HepG2 (cell line): ENCODE measurements at regions not wholly inside any gene's neighbourhood (a gene's known extent, or its start where the extent isn't known, plus 50 kb on each side); places are given as distances from the start of the nearest gene placed in this dataset.

Experiments used
- ADNP ChIP-seq: sonication (generic); formaldehyde crosslinking; IDR thresholded peaks from 2 replicates; pipeline ENCODE4 v1.4.0; 2020; ENCODE audit warnings: missing genetic modification reagents
- ASH2L ChIP-seq: fragments of 300-600, 200-600 bp; sonication (generic); IDR thresholded peaks from 2 replicates; pipeline ENCODE4 v1.7.0; 2017; ENCODE audit warnings: low read depth, mild to moderate bottlenecking, moderate library complexity, mixed read lengths, low read length; ENCODE audit not compliant: insufficient read length
- ATF1 ChIP-seq: IDR thresholded peaks from 2 replicates; pipeline ENCODE4 v1.6.1; 2016; ENCODE audit warnings: mild to moderate bottlenecking, control low read depth
- CREB1 ChIP-seq, 2 experiments: fragments of 450-650 bp in 1 of 2; IDR thresholded peaks; 2 replicates each; pipeline ENCODE4 v1.6.1; 2016 to 2017; ENCODE audit warnings: control low read depth in 1 of 2, mild to moderate bottlenecking in 1 of 2, missing compliant biosample characterization in 1 of 2, missing genetic modification characterization in 1 of 2
- EED ChIP-seq: sonication (generic); formaldehyde crosslinking; IDR thresholded peaks from 2 replicates; pipeline ENCODE4 v1.5.0; 2020; ENCODE audit warnings: mild to moderate bottlenecking, missing genetic modification reagents
- ELF1 ChIP-seq: sonication (generic); formaldehyde crosslinking; IDR thresholded peaks from 2 replicates; pipeline ENCODE4 v1.4.0; 2020; ENCODE audit warnings: missing genetic modification reagents
- GATA4 ChIP-seq: sonication (generic); IDR thresholded peaks from 2 replicates; pipeline ENCODE4 v1.6.1; 2016; ENCODE audit warnings: antibody characterized with exemption, low read depth, borderline replicate concordance
- HOXD1 ChIP-seq: sonication (generic); formaldehyde crosslinking; IDR thresholded peaks from 2 replicates; pipeline ENCODE4 v1.5.0; 2020; ENCODE audit warnings: missing genetic modification reagents
- NFATC3 ChIP-seq: sonication (generic); formaldehyde crosslinking; IDR thresholded peaks from 2 replicates; pipeline ENCODE4 v1.5.1; 2020; ENCODE audit warnings: mild to moderate bottlenecking, missing genetic modification reagents
- NPAS2 ChIP-seq: sonication (generic); formaldehyde crosslinking; IDR thresholded peaks from 2 replicates; pipeline ENCODE4 v1.8.0; 2022; ENCODE audit warnings: mild to moderate bottlenecking, missing genetic modification reagents, borderline replicate concordance
- RFXANK ChIP-seq: IDR thresholded peaks from 2 replicates; pipeline ENCODE4 v1.6.1; 2016
- SMARCE1 ChIP-seq: fragments of 450-650 bp; IDR thresholded peaks from 2 replicates; pipeline ENCODE4 v1.6.1; 2017; ENCODE audit warnings: borderline replicate concordance
- SP140L ChIP-seq: sonication (generic); formaldehyde crosslinking; IDR thresholded peaks from 2 replicates; pipeline ENCODE4 v1.4.0; 2020; ENCODE audit warnings: missing genetic modification reagents, borderline replicate concordance
- STAG1 ChIP-seq: sonication (generic); formaldehyde crosslinking; IDR thresholded peaks from 2 replicates; pipeline ENCODE4 v1.4.0; 2020; ENCODE audit warnings: missing genetic modification reagents
- TP53 ChIP-seq: sonication (generic); formaldehyde crosslinking; conservative IDR thresholded peaks from 2 replicates; pipeline ENCODE4 v1.4.0; 2020; ENCODE audit warnings: missing genetic modification reagents
- ZFY ChIP-seq: sonication (generic); formaldehyde crosslinking; IDR thresholded peaks from 2 replicates; pipeline ENCODE4 v1.4.0; 2020; ENCODE audit warnings: missing genetic modification reagents
- ZFYVE20 ChIP-seq: sonication (generic); formaldehyde crosslinking; IDR thresholded peaks from 2 replicates; pipeline ENCODE4 v1.8.0; 2023; ENCODE audit warnings: low read depth, mild to moderate bottlenecking, moderate library complexity, missing genetic modification reagents, borderline replicate concordance
- ZNF264 ChIP-seq: sonication (generic); formaldehyde crosslinking; IDR thresholded peaks from 2 replicates; pipeline ENCODE4 v1.4.0; 2020; ENCODE audit warnings: missing genetic modification reagents
- ZNF317 ChIP-seq: sonication (generic); formaldehyde crosslinking; IDR thresholded peaks from 2 replicates; pipeline ENCODE4 v1.5.0; 2020; ENCODE audit warnings: mild to moderate bottlenecking, missing genetic modification reagents
- ZNF510 ChIP-seq: sonication (generic); formaldehyde crosslinking; IDR thresholded peaks from 2 replicates; pipeline ENCODE4 v1.4.0; 2020; ENCODE audit warnings: low read depth, mild to moderate bottlenecking, missing genetic modification reagents
- ZNF883 ChIP-seq: sonication (generic); formaldehyde crosslinking; IDR thresholded peaks from 2 replicates; pipeline ENCODE4 v1.5.1; 2020; ENCODE audit warnings: mild to moderate bottlenecking, missing genetic modification reagents; ENCODE audit errors: not compliant biosample characterization
- TF ChIP-seq, protein P1 (sequence below): sonication (generic); formaldehyde crosslinking; conservative IDR thresholded peaks from 2 replicates; pipeline ENCODE4 v1.4.0; 2020; ENCODE audit warnings: missing genetic modification reagents
- TF ChIP-seq, protein P2 (sequence below): sonication (generic); formaldehyde crosslinking; IDR thresholded peaks from 2 replicates; pipeline ENCODE4 v1.5.1; 2020; ENCODE audit warnings: mild to moderate bottlenecking, missing genetic modification reagents, borderline replicate concordance
- TF ChIP-seq, protein P3 (sequence below): sonication (generic); formaldehyde crosslinking; IDR thresholded peaks from 2 replicates; pipeline ENCODE4 v1.8.1; 2022; ENCODE audit warnings: low read depth, mild to moderate bottlenecking, missing genetic modification reagents
- TF ChIP-seq, protein P4 (sequence below): sonication (generic); formaldehyde crosslinking; IDR thresholded peaks from 2 replicates; pipeline ENCODE4 v1.4.0; 2020; ENCODE audit warnings: missing genetic modification reagents; ENCODE audit errors: not compliant biosample characterization

GRCh38 chr13:89899302-89900103, 1448.0 kb upstream of the MIR17HG start (continued):
- TF ChIP-seq, protein P1, sequence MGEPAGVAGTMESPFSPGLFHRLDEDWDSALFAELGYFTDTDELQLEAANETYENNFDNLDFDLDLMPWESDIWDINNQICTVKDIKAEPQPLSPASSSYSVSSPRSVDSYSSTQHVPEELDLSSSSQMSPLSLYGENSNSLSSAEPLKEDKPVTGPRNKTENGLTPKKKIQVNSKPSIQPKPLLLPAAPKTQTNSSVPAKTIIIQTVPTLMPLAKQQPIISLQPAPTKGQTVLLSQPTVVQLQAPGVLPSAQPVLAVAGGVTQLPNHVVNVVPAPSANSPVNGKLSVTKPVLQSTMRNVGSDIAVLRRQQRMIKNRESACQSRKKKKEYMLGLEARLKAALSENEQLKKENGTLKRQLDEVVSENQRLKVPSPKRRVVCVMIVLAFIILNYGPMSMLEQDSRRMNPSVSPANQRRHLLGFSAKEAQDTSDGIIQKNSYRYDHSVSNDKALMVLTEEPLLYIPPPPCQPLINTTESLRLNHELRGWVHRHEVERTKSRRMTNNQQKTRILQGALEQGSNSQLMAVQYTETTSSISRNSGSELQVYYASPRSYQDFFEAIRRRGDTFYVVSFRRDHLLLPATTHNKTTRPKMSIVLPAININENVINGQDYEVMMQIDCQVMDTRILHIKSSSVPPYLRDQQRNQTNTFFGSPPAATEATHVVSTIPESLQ (CRISPR knock-in tag), result no peak
- TF ChIP-seq ZNF883 (CRISPR knock-in tag) (no peak), NPAS2 (CRISPR knock-in tag) (no peak), ADNP (CRISPR knock-in tag) (no peak), ASH2L (peak; percentile 97), ATF1 (CRISPR knock-in tag) (no peak), SP140L (CRISPR knock-in tag) (no peak), STAG1 (no peak), GATA4 (no peak), SMARCE1 (no peak), ZFY (CRISPR knock-in tag) (no peak), CREB1 (IDR thresholded peaks at IDR 0.05) (no peak), CREB1 (CRISPR knock-in tag; IDR thresholded peaks at IDR 0.05) (peak; percentile 30; the same call in 1 of the 2 replicates), ELF1 (CRISPR knock-in tag) (no peak), EED (no peak), ZNF264 (CRISPR knock-in tag) (no peak), HOXD1 (CRISPR knock-in tag) (no peak), ZNF510 (CRISPR knock-in tag) (no peak), ZNF317 (CRISPR knock-in tag) (no peak), NFATC3 (CRISPR knock-in tag) (no peak), RFXANK (no peak), TP53 (no peak), ZFYVE20 (no peak)
- TF ChIP-seq, protein P2, sequence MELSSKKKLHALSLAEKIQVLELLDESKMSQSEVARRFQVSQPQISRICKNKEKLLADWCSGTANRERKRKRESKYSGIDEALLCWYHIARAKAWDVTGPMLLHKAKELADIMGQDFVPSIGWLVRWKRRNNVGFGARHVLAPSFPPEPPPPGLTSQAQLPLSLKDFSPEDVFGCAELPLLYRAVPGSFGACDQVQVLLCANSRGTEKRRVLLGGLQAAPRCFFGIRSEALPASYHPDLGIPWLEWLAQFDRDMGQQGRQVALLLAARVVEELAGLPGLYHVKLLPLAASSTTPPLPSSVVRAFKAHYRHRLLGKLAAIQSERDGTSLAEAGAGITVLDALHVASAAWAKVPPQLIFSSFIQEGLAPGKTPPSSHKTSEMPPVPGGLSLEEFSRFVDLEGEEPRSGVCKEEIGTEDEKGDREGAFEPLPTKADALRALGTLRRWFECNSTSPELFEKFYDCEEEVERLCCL, result no peak
- TF ChIP-seq, protein P3, sequence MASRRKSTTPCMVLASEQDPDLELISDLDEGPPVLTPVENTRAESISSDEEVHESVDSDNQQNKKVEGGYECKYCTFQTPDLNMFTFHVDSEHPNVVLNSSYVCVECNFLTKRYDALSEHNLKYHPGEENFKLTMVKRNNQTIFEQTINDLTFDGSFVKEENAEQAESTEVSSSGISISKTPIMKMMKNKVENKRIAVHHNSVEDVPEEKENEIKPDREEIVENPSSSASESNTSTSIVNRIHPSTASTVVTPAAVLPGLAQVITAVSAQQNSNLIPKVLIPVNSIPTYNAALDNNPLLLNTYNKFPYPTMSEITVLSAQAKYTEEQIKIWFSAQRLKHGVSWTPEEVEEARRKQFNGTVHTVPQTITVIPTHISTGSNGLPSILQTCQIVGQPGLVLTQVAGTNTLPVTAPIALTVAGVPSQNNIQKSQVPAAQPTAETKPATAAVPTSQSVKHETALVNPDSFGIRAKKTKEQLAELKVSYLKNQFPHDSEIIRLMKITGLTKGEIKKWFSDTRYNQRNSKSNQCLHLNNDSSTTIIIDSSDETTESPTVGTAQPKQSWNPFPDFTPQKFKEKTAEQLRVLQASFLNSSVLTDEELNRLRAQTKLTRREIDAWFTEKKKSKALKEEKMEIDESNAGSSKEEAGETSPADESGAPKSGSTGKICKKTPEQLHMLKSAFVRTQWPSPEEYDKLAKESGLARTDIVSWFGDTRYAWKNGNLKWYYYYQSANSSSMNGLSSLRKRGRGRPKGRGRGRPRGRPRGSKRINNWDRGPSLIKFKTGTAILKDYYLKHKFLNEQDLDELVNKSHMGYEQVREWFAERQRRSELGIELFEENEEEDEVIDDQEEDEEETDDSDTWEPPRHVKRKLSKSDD, result no peak
- TF ChIP-seq, protein P4, sequence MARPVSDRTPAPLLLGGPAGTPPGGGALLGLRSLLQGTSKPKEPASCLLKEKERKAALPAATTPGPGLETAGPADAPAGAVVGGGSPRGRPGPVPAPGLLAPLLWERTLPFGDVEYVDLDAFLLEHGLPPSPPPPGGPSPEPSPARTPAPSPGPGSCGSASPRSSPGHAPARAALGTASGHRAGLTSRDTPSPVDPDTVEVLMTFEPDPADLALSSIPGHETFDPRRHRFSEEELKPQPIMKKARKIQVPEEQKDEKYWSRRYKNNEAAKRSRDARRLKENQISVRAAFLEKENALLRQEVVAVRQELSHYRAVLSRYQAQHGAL, result no peak
